Mesenchymal stem cell (in vitro differentiated cells and primary cell): ENCODE measurements at regions not wholly inside any gene's neighbourhood (a gene's known extent, or its start where the extent isn't known, plus 50 kb on each side); places are given as distances from the start of the nearest gene placed in this dataset.

ENCODE experiments used
- DNase-seq: peaks from one replicate; pipeline ENCODE4 v3.0.0-alpha.2; 2013
- H2AFZ ChIP-seq: one replicate; pipeline ENCODE4 v1.6.1; 2013; ENCODE audit warnings: low read depth, mild to moderate bottlenecking, control low read depth, inconsistent platforms, low read length, moderate library complexity
- H2AK5ac ChIP-seq: 2 replicates; pipeline ENCODE4 v1.6.1; 2013; ENCODE audit warnings: low read length, moderate library complexity, mild to moderate bottlenecking, inconsistent platforms; ENCODE audit not compliant: severe bottlenecking
- H2BK120ac ChIP-seq: one replicate; pipeline ENCODE4 v1.6.1; 2013; ENCODE audit warnings: low read depth, mild to moderate bottlenecking, inconsistent platforms, low read length, moderate library complexity
- H2BK12ac ChIP-seq, 2 experiments: one replicate each; pipeline ENCODE4 v1.6.1; 2013; ENCODE audit warnings: inconsistent platforms in 2 of 2, low read length in 2 of 2, mild to moderate bottlenecking in 2 of 2, moderate library complexity in 2 of 2, control low read depth in 1 of 2
- H2BK15ac ChIP-seq: one replicate; pipeline ENCODE4 v1.6.1; 2013; ENCODE audit warnings: mild to moderate bottlenecking, low read depth, inconsistent platforms; ENCODE audit not compliant: poor library complexity, severe bottlenecking
- H2BK5ac ChIP-seq: 2 replicates; pipeline ENCODE4 v1.6.1; 2013; ENCODE audit warnings: low read depth, mild to moderate bottlenecking, low read length, control low read depth, inconsistent platforms; ENCODE audit not compliant: poor library complexity, severe bottlenecking
- H3K14ac ChIP-seq, 2 experiments: one replicate each; pipeline ENCODE4 v1.6.1; 2013; ENCODE audit warnings: inconsistent platforms in 2 of 2, low read length in 2 of 2, control low read depth in 1 of 2, mild to moderate bottlenecking in 1 of 2, moderate library complexity in 1 of 2
- H3K18ac ChIP-seq, 2 experiments: one replicate each; pipeline ENCODE4 v1.6.1; 2013; ENCODE audit warnings: inconsistent platforms in 2 of 2, low read length in 2 of 2, control low read depth in 1 of 2, low read depth in 1 of 2, mild to moderate bottlenecking in 1 of 2
- H3K23ac ChIP-seq, 2 experiments: one replicate each; pipeline ENCODE4 v1.6.1; 2013; ENCODE audit warnings: inconsistent platforms in 2 of 2, low read length in 2 of 2, mild to moderate bottlenecking in 2 of 2, moderate library complexity in 2 of 2, control low read depth in 1 of 2
- H3K27ac ChIP-seq: 2 replicates; pipeline ENCODE4 v1.5.1; 2013; ENCODE audit warnings: mild to moderate bottlenecking, moderate library complexity, low read length, control low read depth, inconsistent platforms; ENCODE audit not compliant: poor library complexity, severe bottlenecking
- H3K27me3 ChIP-seq, 2 experiments: 2 replicates each; pipeline versions ENCODE4 v1.6.1 to v1.7.0; 2013; ENCODE audit warnings: low read length in 2 of 2, mild to moderate bottlenecking in 2 of 2, moderate library complexity in 2 of 2, control low read depth in 1 of 2, inconsistent platforms in 1 of 2; ENCODE audit not compliant: control insufficient read depth in 1 of 2, insufficient read depth in 1 of 2
- H3K36me3 ChIP-seq, 2 experiments: 2 replicates each; pipeline versions ENCODE4 v1.6.1 to v1.7.0; 2013; ENCODE audit warnings: low read length in 2 of 2, control low read depth in 1 of 2, inconsistent platforms in 1 of 2, low read depth in 1 of 2, mild to moderate bottlenecking in 1 of 2; ENCODE audit not compliant: insufficient read depth in 2 of 2, control insufficient read depth in 1 of 2
- H3K4ac ChIP-seq, 2 experiments: one replicate each; pipeline ENCODE4 v1.6.1; 2013; ENCODE audit warnings: inconsistent platforms in 2 of 2, low read length in 2 of 2, mild to moderate bottlenecking in 2 of 2, moderate library complexity in 2 of 2, control low read depth in 1 of 2, low read depth in 1 of 2
- H3K4me1 ChIP-seq: 2 replicates; pipeline ENCODE4 v1.6.1; 2013; ENCODE audit warnings: low read depth, low read length, control low read depth; ENCODE audit not compliant: control insufficient read depth, insufficient read depth
- H3K4me2 ChIP-seq: 2 replicates; pipeline ENCODE4 v1.6.1; 2013; ENCODE audit warnings: low read length, mild to moderate bottlenecking, inconsistent platforms; ENCODE audit not compliant: poor library complexity, severe bottlenecking
- H3K4me3 ChIP-seq, 2 experiments: 2 replicates each; pipeline versions ENCODE4 v1.5.1 to v1.7.0; 2013; ENCODE audit warnings: low read length in 2 of 2, mild to moderate bottlenecking in 2 of 2, control low read depth in 1 of 2, low read depth in 1 of 2; ENCODE audit not compliant: insufficient read depth in 1 of 2
- H3K79me1 ChIP-seq: replicated peaks from 2 replicates; pipeline ENCODE4 v1.6.1; 2013; ENCODE audit warnings: mild to moderate bottlenecking, control low read depth, low read length, inconsistent platforms; ENCODE audit not compliant: poor library complexity, severe bottlenecking
- H3K9ac ChIP-seq: 2 replicates; pipeline ENCODE4 v1.7.0; 2013; ENCODE audit warnings: mild to moderate bottlenecking, low read length, moderate library complexity
- H3K9me3 ChIP-seq: 2 replicates; pipeline ENCODE4 v1.7.0; 2013; ENCODE audit warnings: mild to moderate bottlenecking, low read length; ENCODE audit not compliant: control insufficient read depth
- H4K8ac ChIP-seq: one replicate; pipeline ENCODE4 v1.6.1; 2013; ENCODE audit warnings: inconsistent platforms, mild to moderate bottlenecking, low read length, moderate library complexity
- H4K91ac ChIP-seq: one replicate; pipeline ENCODE4 v1.6.1; 2013; ENCODE audit warnings: mild to moderate bottlenecking, low read length, inconsistent platforms
- WGBS: methylation state at CpG from one replicate; pipeline ENCODE4 v1.1.7; 2013; ENCODE audit warnings: mixed read lengths; 5-methylcytosine and 5-hydroxymethylcytosine counted together

DNA sequence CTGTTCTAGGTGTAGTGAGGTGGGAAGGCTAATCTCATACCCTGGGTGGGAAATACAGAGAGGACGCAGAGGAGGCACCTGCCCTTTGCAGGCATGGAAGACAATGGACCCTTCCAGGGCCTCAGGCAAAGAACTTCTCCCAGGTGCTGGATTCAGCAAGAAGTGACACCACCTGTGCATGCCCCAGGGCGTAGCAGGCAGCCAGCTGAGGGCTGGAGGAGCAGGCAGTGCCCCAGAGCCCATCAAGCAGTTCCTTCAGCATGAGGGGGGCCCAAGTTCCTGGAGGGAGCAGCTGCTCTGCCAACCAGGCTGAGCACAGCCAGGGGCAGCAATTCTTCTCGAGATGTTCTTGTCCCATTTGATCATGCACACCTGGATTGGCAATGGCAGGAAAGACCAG is 170.3 kb upstream of the PDE10A start:
- Histone ChIP-seq H2BK120ac (no peak overlapping the region), H2AK5ac (no peak overlapping the region), H3K9ac (no peak overlapping the region), H3K36me3 (no peaks in the 10 kb centered on the region), H3K4me3 (no peak overlapping the region), H3K4me1 (peaks cover 1% of the 10 kb centered on the region), H2BK5ac (no peak overlapping the region), H3K27me3 (peaks cover 21 to 43% of the 10 kb centered on the region in 2 experiments), H2AFZ (no peak overlapping the region), H2BK15ac (no peak overlapping the region), H3K18ac (no peak overlapping the region), H3K14ac (no peak overlapping the region), H4K8ac (no peak overlapping the region), H3K23ac (no peak overlapping the region), H4K91ac (no peak overlapping the region), H3K27ac (no peak overlapping the region), H2BK12ac (no peak overlapping the region), H3K4ac (no peak overlapping the region), H3K79me1 (no peaks in the 10 kb centered on the region), H3K4me2 (no peak overlapping the region), H3K9me3 (no peaks in the 10 kb centered on the region)
- 80% methylated on average over 3 of the region's 3 CpGs for WGBS
- DNase-seq = no peak

DNA sequence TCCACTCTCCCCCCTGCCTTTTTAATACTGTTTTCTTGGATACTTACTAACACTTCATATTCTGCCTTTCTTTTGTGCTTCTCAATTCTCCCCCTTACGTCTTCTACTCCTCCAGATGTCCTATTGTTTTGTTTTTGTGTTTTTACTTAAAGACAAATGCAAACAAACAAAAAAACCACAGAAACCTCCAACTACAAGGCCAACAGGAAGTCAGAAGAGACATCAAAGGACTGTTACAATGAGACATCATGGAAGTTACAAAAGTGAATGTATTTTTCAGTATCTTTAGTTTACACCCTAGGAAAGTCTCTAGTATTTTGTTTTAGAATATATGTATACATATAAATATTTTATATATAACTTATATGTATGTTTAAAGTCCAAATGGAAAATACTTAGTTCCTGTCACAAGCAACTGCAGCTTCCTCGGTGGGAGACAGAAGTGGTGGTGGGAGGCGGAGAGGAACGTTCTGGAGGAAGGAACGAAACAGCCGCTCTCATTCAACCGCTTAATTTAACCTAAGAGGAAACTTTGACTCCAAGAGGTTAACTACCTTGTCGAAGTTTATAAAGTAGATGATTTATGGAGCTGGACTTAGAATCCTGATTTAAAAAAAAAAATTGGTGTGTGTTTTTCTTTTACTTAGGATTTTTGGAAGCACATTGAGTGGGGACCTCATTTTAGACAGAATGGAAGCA is 168.9 kb upstream of the PDE10A start:
- Histone ChIP-seq H3K4me2 (no peak overlapping the region), H4K8ac (no peak overlapping the region), H3K36me3 (no peaks in the 10 kb centered on the region), H2AK5ac (no peak overlapping the region), H3K18ac (no peak overlapping the region), H2BK5ac (no peak overlapping the region), H3K9me3 (no peaks in the 10 kb centered on the region), H3K4me3 (no peak overlapping the region), H3K27ac (no peak overlapping the region), H4K91ac (no peak overlapping the region), H3K27me3 (peaks cover 21 to 45% of the 10 kb centered on the region in 2 experiments), H2BK12ac (no peak overlapping the region), H2BK15ac (no peak overlapping the region), H3K23ac (no peak overlapping the region), H3K9ac (no peak overlapping the region), H3K14ac (no peak overlapping the region), H3K4ac (no peak overlapping the region), H2AFZ (no peak overlapping the region), H3K79me1 (no peaks in the 10 kb centered on the region), H2BK120ac (no peak overlapping the region), H3K4me1 (peaks cover 1% of the 10 kb centered on the region)
- 66% methylated on average over 7 of the region's 8 CpGs for WGBS
- no peak for DNase-seq

DNA sequence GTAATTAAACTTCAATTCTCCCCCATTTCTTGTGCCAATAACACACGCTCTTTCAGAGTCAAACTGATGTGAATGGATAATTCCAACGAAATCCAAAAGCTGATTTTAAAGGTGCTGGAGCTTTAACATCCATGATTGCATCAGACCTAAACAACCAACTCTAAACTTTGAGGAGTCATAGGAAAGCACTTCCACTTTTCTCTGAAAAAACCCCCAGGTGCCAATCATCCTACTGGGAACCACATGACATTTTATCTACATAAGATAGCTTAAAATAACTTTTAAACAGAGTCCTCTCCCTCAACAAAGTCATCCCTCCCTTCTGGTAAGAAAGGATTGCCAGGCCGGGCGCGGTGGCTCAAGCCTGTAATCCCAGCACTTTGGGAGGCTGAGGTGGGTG is 167.7 kb upstream of the PDE10A start:
- Histone ChIP-seq H3K4me2 (no peak overlapping the region), H3K4me3 (no peak overlapping the region), H3K14ac (no peak overlapping the region), H4K8ac (no peak overlapping the region), H3K36me3 (no peaks in the 10 kb centered on the region), H2AFZ (no peak overlapping the region), H2BK12ac (no peak overlapping the region), H3K27me3 (peaks cover 21 to 42% of the 10 kb centered on the region in 2 experiments), H3K79me1 (no peaks in the 10 kb centered on the region), H3K23ac (no peak overlapping the region), H3K27ac (no peak overlapping the region), H2AK5ac (no peak overlapping the region), H3K9me3 (no peaks in the 10 kb centered on the region), H3K18ac (no peak overlapping the region), H2BK5ac (no peak overlapping the region), H3K4me1 (peaks cover 1% of the 10 kb centered on the region), H3K4ac (no peak overlapping the region), H4K91ac (no peak overlapping the region), H2BK120ac (no peak overlapping the region), H2BK15ac (no peak overlapping the region), H3K9ac (no peak overlapping the region)
- DNase-seq = no peak
- 89% methylated on average over 5 of the region's 5 CpGs for WGBS

DNA sequence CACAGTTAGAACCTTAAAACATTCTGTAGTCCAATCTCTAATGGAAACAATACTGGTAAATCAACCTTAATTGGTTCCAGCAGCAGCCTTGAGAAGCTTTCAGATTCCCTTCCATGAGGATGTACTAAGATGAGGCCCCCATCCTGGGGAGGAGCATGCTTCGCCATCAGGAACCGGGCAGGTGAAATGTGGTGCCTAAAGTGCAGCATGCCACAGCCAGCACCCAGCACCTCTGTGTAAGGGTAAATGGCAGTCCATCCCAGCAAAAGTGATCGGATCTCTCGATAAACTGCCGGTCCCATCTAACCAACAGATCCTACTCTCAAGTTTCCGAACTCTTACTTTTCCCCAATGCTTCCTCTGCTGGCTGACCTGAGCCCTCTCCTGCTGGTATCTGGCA is 166.3 kb upstream of the PDE10A start:
- Histone ChIP-seq H2AK5ac (no peak overlapping the region), H4K91ac (no peak overlapping the region), H3K4ac (no peak overlapping the region), H3K27ac (no peak overlapping the region), H2BK5ac (no peak overlapping the region), H3K4me2 (no peak overlapping the region), H3K18ac (no peak overlapping the region), H3K27me3 (peaks cover 15 to 30% of the 10 kb centered on the region in 2 experiments), H2BK120ac (no peak overlapping the region), H4K8ac (no peak overlapping the region), H3K14ac (no peak overlapping the region), H3K4me3 (no peak overlapping the region), H3K36me3 (no peaks in the 10 kb centered on the region), H2BK12ac (no peak overlapping the region), H3K9me3 (no peaks in the 10 kb centered on the region), H2BK15ac (no peak overlapping the region), H3K4me1 (no peaks in the 10 kb centered on the region), H2AFZ (no peak overlapping the region), H3K9ac (no peak overlapping the region), H3K79me1 (no peaks in the 10 kb centered on the region), H3K23ac (no peak overlapping the region)
- WGBS = 94% methylated on average over 6 of the region's 6 CpGs
- no peak for DNase-seq
